Right cardiac atrium (tissue), 5 donors: ENCODE measurements at regions not wholly inside any gene's neighbourhood (a gene's known extent, or its start where the extent isn't known, plus 50 kb on each side); places are given as distances from the start of the nearest gene placed in this dataset.
"Not testable (repeated sequence)": the region's sequence is repeated elsewhere in the genome, so short reads cannot be mapped to it uniquely, and the experiment has no call there.

Experiments
- ATAC-seq, 2 donors: fragments of 200-7000 bp; cut with Tn5 transposase; one replicate each; pipeline versions ENCODE4 v1.8.0 to v1.9.1; 2020; ENCODE audit warnings: moderate library complexity in 2 of 2, mild to moderate bottlenecking in 1 of 2
- DNase-seq, 3 donors: peaks; one replicate each; pipeline ENCODE4 v3.0.0-alpha.2; 2020
- H3K27ac ChIP-seq: one replicate; pipeline ENCODE4 v1.5.1; 2013; ENCODE audit warnings: mild to moderate bottlenecking, low read length, control low read depth, moderate library complexity
- H3K27me3 ChIP-seq: one replicate; pipeline ENCODE4 v1.6.1; 2013; ENCODE audit not compliant: control insufficient read depth, insufficient read depth
- H3K4me1 ChIP-seq: one replicate; pipeline ENCODE4 v1.6.1; 2013; ENCODE audit warnings: low read length; ENCODE audit not compliant: control insufficient read depth, insufficient read depth
- H3K4me3 ChIP-seq: one replicate; pipeline ENCODE4 v1.5.1; 2013; ENCODE audit warnings: low read length, control low read depth
- H3K9me3 ChIP-seq: one replicate; pipeline ENCODE4 v1.6.1; 2013; ENCODE audit warnings: low read length; ENCODE audit not compliant: control insufficient read depth
- WGBS: extraction: QIAGEN DNeasy Blood & Tissue Kit; methylation state at CpG from one replicate; pipeline ENCODE4 v1.1.7; 2013; 5-methylcytosine and 5-hydroxymethylcytosine counted together
- intact Hi-C, 4 donors: fragments of 100-400 bp; cut with DNase I; formaldehyde crosslinking; loops; one replicate each; pipeline versions ENCODE4 v1.11.0 to v1.14.0; 2022 to 2023
- donor health status: healthy with polysubstance abuse.
- donor health status: DM: no; HTN: yes; CAD: no.
- donor health status: DM: no; HTN: no; CAD: no.
- donor health status: DM: no; HTN: yes; CAD: no; lungs with severe emphysema.
- donor health status: DM: yes; HTN: yes; CAD: no.

- H3K9me3 ChIP-seq, ATAC-seq, H3K4me3 ChIP-seq, H3K4me1 ChIP-seq, H3K27ac ChIP-seq, DNase-seq, H3K27me3 ChIP-seq, intact Hi-C loops: not testable (repeated sequence)
- WGBS: 85% methylated on average over 2 of the region's 4 CpGs
These were observed 61.3 kb upstream of the RBMY1E start for GRCh38 chrY:21979106-21979505.

GRCh38 chrY:21978204-21978603 lies 60.4 kb upstream of the RBMY1E start:
- H3K27ac ChIP-seq, H3K4me1 ChIP-seq, DNase-seq, H3K27me3 ChIP-seq, H3K9me3 ChIP-seq, ATAC-seq, H3K4me3 ChIP-seq, intact Hi-C loops: not testable (repeated sequence)
- WGBS: 53% methylated on average over 1 of the region's 2 CpGs
